A673 (cell line): ENCODE measurements at regions not wholly inside any gene's neighbourhood (a gene's known extent, or its start where the extent isn't known, plus 50 kb on each side); places are given as distances from the start of the nearest gene placed in this dataset.

Experiments used
- BruUV-seq: library from RNA; stranded (reverse); fragments of 400-500 nt; replicated peaks from 2 replicates; lab custom pipeline; 2021; lab: Mats Ljungman, UMichigan
- CTCF ChIA-PET: fragments of 300-600 bp; sonication (Branson Sonifier 250); formaldehyde crosslinking; loops from one replicate; lab custom pipeline; 2022; ENCODE audit warnings: antibody characterized with exemption; lab: Charles Lee
- POLR2A ChIA-PET: fragments of 300-600 bp; sonication (Branson Sonifier 250); formaldehyde crosslinking; loops from one replicate; lab custom pipeline; 2022; ENCODE audit warnings: antibody characterized with exemption; ENCODE audit not compliant: low non-redundant PET; lab: Charles Lee
- DNase-seq: peaks from one replicate; pipeline ENCODE4 v3.0.0-alpha.2; 2015; ENCODE audit warnings: low spot score
- H3K27ac ChIP-seq: fragments of 200-600 bp; sonication (generic); 2 replicates; pipeline ENCODE4 v1.5.1; 2016; ENCODE audit warnings: mixed run types, low read depth, mild to moderate bottlenecking, mixed read lengths, antibody characterized with exemption, low read length; ENCODE audit not compliant: poor library complexity, severe bottlenecking
- H3K27me3 ChIP-seq: fragments of 200-600 bp; sonication (generic); replicated peaks from 2 replicates; pipeline ENCODE4 v1.6.1; 2017; ENCODE audit warnings: mixed run types, low read depth, mild to moderate bottlenecking, mixed read lengths, antibody characterized with exemption, low read length; ENCODE audit not compliant: insufficient read depth, poor library complexity
- H3K36me3 ChIP-seq: fragments of 200-600 bp; sonication (generic); 2 replicates; pipeline ENCODE4 v1.6.1; 2016; ENCODE audit warnings: mixed run types, mild to moderate bottlenecking, mixed read lengths, antibody characterized with exemption, low read length; ENCODE audit not compliant: insufficient read depth, poor library complexity, severe bottlenecking
- H3K4me1 ChIP-seq: fragments of 200-600 bp; sonication (generic); 2 replicates; pipeline ENCODE4 v1.6.1; 2017; ENCODE audit warnings: mixed run types, mild to moderate bottlenecking, mixed read lengths, antibody characterized with exemption, low read length; ENCODE audit not compliant: insufficient read depth, poor library complexity, severe bottlenecking
- H3K4me3 ChIP-seq: fragments of 200-600 bp; sonication (generic); 2 replicates; pipeline ENCODE4 v1.5.1; 2016; ENCODE audit warnings: low read depth, mixed run types, mild to moderate bottlenecking, mixed read lengths, low read length; ENCODE audit not compliant: poor library complexity, severe bottlenecking
- H3K9me3 ChIP-seq: fragments of 200-600 bp; sonication (generic); 2 replicates; pipeline ENCODE4 v1.6.1; 2016; ENCODE audit warnings: mixed run types, low read depth, mild to moderate bottlenecking, mixed read lengths, antibody characterized with exemption, low read length; ENCODE audit not compliant: poor library complexity, severe bottlenecking
- EZH2 ChIP-seq: fragments of 200-600 bp; sonication (generic); IDR thresholded peaks from 2 replicates; pipeline ENCODE4 v1.6.1; 2017; ENCODE audit warnings: borderline replicate concordance, low read depth, mild to moderate bottlenecking, mixed read lengths, antibody characterized with exemption, low read length; ENCODE audit not compliant: poor library complexity, severe bottlenecking
- intact Hi-C: fragments of 100-400 bp; cut with micrococcal nuclease; formaldehyde crosslinking; loops from one replicate; pipeline ENCODE4 v1.10.0; 2022; ENCODE audit not compliant: unreplicated experiment
- TF ChIP-seq, protein P1 (sequence below): fragments of 300-800, 200-600 bp; sonication (generic); conservative IDR thresholded peaks from 2 replicates; pipeline ENCODE4 v1.5.1; 2017; ENCODE audit warnings: low read depth, mild to moderate bottlenecking, antibody characterized with exemption, low read length, moderate library complexity, mixed read lengths

DNA sequence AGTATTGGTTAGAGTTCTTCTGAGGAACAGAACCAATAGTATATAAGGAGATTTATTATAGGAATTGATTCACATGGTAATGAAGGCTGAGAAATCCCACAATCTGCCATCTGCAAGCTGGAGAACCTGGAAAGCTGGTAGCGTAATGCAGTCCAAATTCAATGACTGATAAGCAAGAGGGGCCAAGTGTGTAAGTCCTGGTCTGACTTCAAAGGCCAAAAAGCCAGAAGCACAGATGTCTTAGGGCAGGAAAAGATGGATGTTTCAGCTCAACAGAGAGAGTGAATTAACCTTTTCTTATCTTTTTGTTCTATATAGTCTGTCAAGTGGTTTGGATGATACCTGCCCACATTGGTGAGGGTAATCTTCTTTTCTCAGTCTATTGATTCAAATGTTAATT lies 146.4 kb downstream of the FGF10 start:
- Histone ChIP-seq H3K4me3 (no peak overlapping the region), H3K27ac (no peak overlapping the region), H3K27me3 (no peaks in the 10 kb centered on the region), H3K9me3 (no peaks in the 10 kb centered on the region), H3K4me1 (no peaks in the 10 kb centered on the region), H3K36me3 (no peaks in the 10 kb centered on the region)
- TF ChIP-seq, protein P1, sequence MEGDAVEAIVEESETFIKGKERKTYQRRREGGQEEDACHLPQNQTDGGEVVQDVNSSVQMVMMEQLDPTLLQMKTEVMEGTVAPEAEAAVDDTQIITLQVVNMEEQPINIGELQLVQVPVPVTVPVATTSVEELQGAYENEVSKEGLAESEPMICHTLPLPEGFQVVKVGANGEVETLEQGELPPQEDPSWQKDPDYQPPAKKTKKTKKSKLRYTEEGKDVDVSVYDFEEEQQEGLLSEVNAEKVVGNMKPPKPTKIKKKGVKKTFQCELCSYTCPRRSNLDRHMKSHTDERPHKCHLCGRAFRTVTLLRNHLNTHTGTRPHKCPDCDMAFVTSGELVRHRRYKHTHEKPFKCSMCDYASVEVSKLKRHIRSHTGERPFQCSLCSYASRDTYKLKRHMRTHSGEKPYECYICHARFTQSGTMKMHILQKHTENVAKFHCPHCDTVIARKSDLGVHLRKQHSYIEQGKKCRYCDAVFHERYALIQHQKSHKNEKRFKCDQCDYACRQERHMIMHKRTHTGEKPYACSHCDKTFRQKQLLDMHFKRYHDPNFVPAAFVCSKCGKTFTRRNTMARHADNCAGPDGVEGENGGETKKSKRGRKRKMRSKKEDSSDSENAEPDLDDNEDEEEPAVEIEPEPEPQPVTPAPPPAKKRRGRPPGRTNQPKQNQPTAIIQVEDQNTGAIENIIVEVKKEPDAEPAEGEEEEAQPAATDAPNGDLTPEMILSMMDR, result no peak
- no peak for TF ChIP-seq EZH2
- ChIA-PET POLR2A (no interaction called here), CTCF (no interaction called here)
- DNase-seq, result no peak
- BruUV-seq, result no TSS peak
- intact Hi-C loops, result no loop called here

DNA sequence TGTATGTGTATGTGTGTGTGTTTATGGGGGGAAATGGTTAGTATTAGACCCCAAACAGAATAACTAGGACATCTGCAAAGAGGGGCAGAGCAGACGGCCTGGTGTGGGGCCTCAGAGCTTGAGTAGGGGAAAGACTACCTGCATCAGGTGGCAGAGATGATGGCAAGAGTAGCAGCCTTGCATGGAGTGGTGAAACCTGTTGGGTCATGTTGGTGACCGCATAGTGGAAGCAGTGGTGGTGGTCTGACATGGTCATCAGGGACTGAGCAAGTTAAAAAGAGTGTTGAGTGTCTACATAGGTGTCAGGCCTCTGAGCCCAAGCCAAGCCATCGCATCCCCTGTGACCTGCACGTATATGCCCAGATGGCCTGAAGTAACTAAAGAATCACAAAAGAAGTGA lies 153.2 kb downstream of the FGF10 start:
- CTCF ChIA-PET, result no interaction called here

DNA sequence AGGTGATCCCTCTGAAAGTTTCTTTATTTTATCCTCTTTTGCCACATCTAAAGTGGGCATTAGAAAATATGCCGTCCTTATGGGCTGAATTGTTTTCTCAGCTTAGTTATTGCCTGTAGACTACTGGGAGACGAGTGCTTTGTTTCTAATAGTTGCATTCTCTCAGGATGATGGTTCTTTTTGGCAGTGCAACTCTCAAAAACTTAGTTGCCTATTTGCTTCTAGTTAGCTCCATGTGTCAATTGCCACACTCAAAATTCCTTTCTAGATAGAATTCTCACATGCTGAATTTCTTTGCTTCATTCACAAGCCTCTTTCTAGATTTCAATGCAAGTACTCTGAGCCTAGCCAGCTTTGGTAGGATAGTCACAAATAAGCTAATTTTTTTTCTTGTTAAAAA lies 155.5 kb downstream of the FGF10 start:
- H3K27ac ChIP-seq, result no peak overlapping the region
- no peak overlapping the region for H3K4me3 ChIP-seq
- intact Hi-C loops, result no loop called here
- CTCF ChIA-PET, result no interaction called here
- H3K9me3 ChIP-seq, result no peaks in the 10 kb centered on the region
- no peaks in the 10 kb centered on the region for H3K36me3 ChIP-seq
- no peaks in the 10 kb centered on the region for H3K27me3 ChIP-seq
- POLR2A ChIA-PET, result no interaction called here
- no peaks in the 10 kb centered on the region for H3K4me1 ChIP-seq
- no peak for DNase-seq
- no peak for TF ChIP-seq EZH2
- TF ChIP-seq, protein P1, result no peak
- no TSS peak for BruUV-seq

More for the DNA sequence above, 153.2 kb downstream of the FGF10 start:
- Histone ChIP-seq H3K27me3 (no peaks in the 10 kb centered on the region), H3K9me3 (no peaks in the 10 kb centered on the region), H3K4me3 (no peak overlapping the region), H3K27ac (no peak overlapping the region), H3K36me3 (no peaks in the 10 kb centered on the region), H3K4me1 (no peaks in the 10 kb centered on the region)
- BruUV-seq, result no TSS peak
- TF ChIP-seq EZH2, result no peak
- TF ChIP-seq, protein P1, result no peak
- no peak for DNase-seq
- POLR2A ChIA-PET, result no interaction called here
- intact Hi-C loops, result no loop called here
